22Rv1 (cell line): ENCODE measurements at regions not wholly inside any gene's neighbourhood (a gene's known extent, or its start where the extent isn't known, plus 50 kb on each side); places are given as distances from the start of the nearest gene placed in this dataset.

ENCODE experiments used
- CTCF ChIP-seq: fragments of 450-650 bp; IDR thresholded peaks from 2 replicates; pipeline ENCODE4 v1.5.1; 2017; ENCODE audit warnings: mild to moderate bottlenecking
- ZFX ChIP-seq: fragments of 450-650 bp; IDR thresholded peaks from 2 replicates; pipeline ENCODE4 v1.6.1; 2017; ENCODE audit warnings: antibody characterized with exemption, borderline replicate concordance

DNA sequence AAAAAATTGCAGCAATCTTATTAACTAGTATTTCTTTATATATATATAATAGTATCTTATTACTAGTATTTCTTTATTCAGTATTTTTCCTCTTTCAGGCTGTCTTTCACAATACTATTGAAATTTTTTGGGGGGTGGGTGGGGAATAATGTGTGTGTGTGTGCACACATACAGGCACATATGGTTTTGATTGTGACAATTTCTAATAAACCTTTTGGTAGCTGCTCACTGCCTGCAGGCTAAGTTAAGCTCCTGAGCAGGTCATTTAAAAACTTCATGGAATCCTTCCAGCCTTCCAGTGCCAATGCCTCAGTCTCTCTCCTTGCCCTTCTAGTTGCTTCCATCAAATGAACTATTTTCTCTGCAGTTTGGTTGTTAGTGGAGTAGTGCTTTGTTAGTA, 490.1 kb downstream of the PCNX1 start:
- no peak for TF ChIP-seq CTCF
- no peak for TF ChIP-seq ZFX
